HepG2 (cell line): ENCODE measurements at regions not wholly inside any gene's neighbourhood (a gene's known extent, or its start where the extent isn't known, plus 50 kb on each side); places are given as distances from the start of the nearest gene placed in this dataset.

Experiments used
- ATAC-seq: fragments of 200-7000 bp; cut with Tn5 transposase; 3 replicates; pipeline ENCODE4 v1.9.1; 2020; ENCODE audit warnings: mild to moderate bottlenecking, moderate library complexity
- BruUV-seq: library from RNA; stranded (reverse); fragments of 400-500 nt; replicated peaks from 2 replicates; lab custom pipeline; 2021; lab: Mats Ljungman, UMichigan
- CTCF ChIA-PET: fragments of 300-600 bp; formaldehyde crosslinking; extraction: SDS; loops from one replicate; lab custom pipeline; 2021; ENCODE audit warnings: low total read pairs, inconsistent platforms, low intra/inter-chr PET ratio; lab: Yijun Ruan, JAX
- POLR2A ChIA-PET: fragments of 350-600 bp; sonication (Branson Sonifier 250); formaldehyde crosslinking; loops from one replicate; lab custom pipeline; 2020; ENCODE audit warnings: antibody characterized with exemption, inconsistent platforms; lab: Yijun Ruan, JAX
- DNase-seq: peaks from one replicate; pipeline ENCODE4 v3.0.0-alpha.2; 2015; ENCODE audit warnings: low spot score
- FAIRE-seq: peaks from 3 replicates; lab custom pipeline; 2011; peaks lifted over from hg19 to GRCh38; lab: Jason Lieb, UNC
- H2AFZ ChIP-seq: one replicate; pipeline ENCODE4 v1.6.1; 2011; ENCODE audit warnings: low read length, inconsistent platforms
- H3K27ac ChIP-seq: fragments of 300-600 bp; 3 replicates; pipeline ENCODE4 v1.8.0; 2011; ENCODE audit warnings: mixed run types, mild to moderate bottlenecking, mixed read lengths, low read length, inconsistent platforms; ENCODE audit not compliant: insufficient read depth; ENCODE audit errors: extremely low read length
- H3K27me3 ChIP-seq, 2 experiments: fragments of 200-600 bp in 1 of 2; 2 replicates in 1 of 2; 3 replicates in 1 of 2; pipeline versions ENCODE4 v1.6.0 to v1.8.0; 2011; ENCODE audit warnings: low read length in 2 of 2, mild to moderate bottlenecking in 2 of 2, moderate library complexity in 2 of 2, inconsistent platforms in 1 of 2; ENCODE audit not compliant: insufficient read depth in 2 of 2, control insufficient read depth in 1 of 2
- H3K36me3 ChIP-seq, 2 experiments: fragments of 200-600 bp in 1 of 2; replicated peaks in 1 of 2; 2 replicates in 1 of 2; 3 replicates in 1 of 2; pipeline versions ENCODE4 v1.5.1 to v1.8.0; 2011; ENCODE audit warnings: low read length in 2 of 2, inconsistent platforms in 1 of 2; ENCODE audit not compliant: insufficient read depth in 2 of 2, control insufficient read depth in 1 of 2
- H3K4me1 ChIP-seq: 2 replicates; pipeline ENCODE4 v1.5.1; 2012; ENCODE audit warnings: low read length, inconsistent platforms; ENCODE audit not compliant: insufficient read depth
- H3K4me2 ChIP-seq: 2 replicates; pipeline ENCODE4 v1.6.0; 2011; ENCODE audit warnings: low read depth, low read length, inconsistent platforms
- H3K4me3 ChIP-seq, 3 experiments: fragments of 200-600 bp in 1 of 3; sonication (generic), shearing (Covaris generic) in 1 of 3; replicated peaks in 1 of 3; 2 replicates each; pipeline ENCODE4 v1.5.1; 2011 to 2016; ENCODE audit warnings: low read length in 3 of 3, inconsistent platforms in 2 of 3, low read depth in 2 of 3, mild to moderate bottlenecking in 2 of 3, control low read depth in 1 of 3, mixed read lengths in 1 of 3; ENCODE audit not compliant: insufficient read depth in 1 of 3
- H3K79me2 ChIP-seq: one replicate; pipeline ENCODE4 v1.6.1; 2011; ENCODE audit warnings: low read length, inconsistent platforms; ENCODE audit not compliant: insufficient read depth
- H3K9ac ChIP-seq: 2 replicates; pipeline ENCODE4 v1.6.0; 2011; ENCODE audit warnings: mild to moderate bottlenecking, low read depth, low read length, inconsistent platforms; ENCODE audit not compliant: insufficient read depth
- H3K9me3 ChIP-seq: 2 replicates; pipeline ENCODE4 v1.5.1; 2012; ENCODE audit warnings: mild to moderate bottlenecking, low read length
- H4K20me1 ChIP-seq: 2 replicates; pipeline ENCODE4 v1.6.0; 2011; ENCODE audit warnings: inconsistent platforms, mild to moderate bottlenecking, low read length, moderate library complexity; ENCODE audit not compliant: insufficient read depth
- ATF6 ChIP-seq: sonication (generic); formaldehyde crosslinking; conservative IDR thresholded peaks from 2 replicates; pipeline ENCODE4 v1.4.0; 2020; ENCODE audit warnings: missing genetic modification reagents
- CBX1 ChIP-seq: IDR thresholded peaks from one replicate; pipeline ENCODE4 v1.6.1; 2016; ENCODE audit warnings: antibody characterized with exemption, low read depth
- FOXO1 ChIP-seq: sonication (generic); formaldehyde crosslinking; IDR thresholded peaks from 2 replicates; pipeline ENCODE4 v1.4.0; 2020; ENCODE audit warnings: missing genetic modification reagents
- HNRNPUL1 ChIP-seq: fragments of 200-400 bp; formaldehyde crosslinking; IDR thresholded peaks from 2 replicates; pipeline ENCODE4 v1.6.1; 2017; ENCODE audit warnings: low read depth, mild to moderate bottlenecking, low read length, moderate library complexity
- MEF2D ChIP-seq: sonication (generic); formaldehyde crosslinking; IDR thresholded peaks from 2 replicates; pipeline ENCODE4 v1.5.1; 2020; ENCODE audit warnings: mild to moderate bottlenecking, missing genetic modification reagents
- MTERF4 ChIP-seq: sonication (generic); formaldehyde crosslinking; IDR thresholded peaks from 2 replicates; pipeline ENCODE4 v1.8.0; 2023; ENCODE audit warnings: mild to moderate bottlenecking, missing genetic modification reagents
- RCOR2 ChIP-seq: IDR thresholded peaks from 2 replicates; pipeline ENCODE4 v1.6.1; 2016; ENCODE audit warnings: missing biosample characterization, missing genetic modification reagents
- ZKSCAN8 ChIP-seq: IDR thresholded peaks from 2 replicates; pipeline ENCODE4 v1.6.1; 2016; ENCODE audit warnings: borderline replicate concordance, missing genetic modification reagents, missing compliant biosample characterization
- ZMYM3 ChIP-seq: sonication (generic); formaldehyde crosslinking; IDR thresholded peaks from 2 replicates; pipeline ENCODE4 v1.5.1; 2020; ENCODE audit warnings: mild to moderate bottlenecking, missing genetic modification reagents
- ZNF12 ChIP-seq: sonication (generic); formaldehyde crosslinking; IDR thresholded peaks from 2 replicates; pipeline ENCODE4 v1.5.0; 2020; ENCODE audit warnings: missing genetic modification reagents
- ZNF20 ChIP-seq: sonication (generic); formaldehyde crosslinking; IDR thresholded peaks from 2 replicates; pipeline ENCODE4 v1.4.0; 2020; ENCODE audit warnings: mild to moderate bottlenecking, moderate library complexity, missing genetic modification reagents
- ZNF543 ChIP-seq: sonication (generic); formaldehyde crosslinking; IDR thresholded peaks from 2 replicates; pipeline ENCODE4 v1.4.0; 2020; ENCODE audit warnings: mild to moderate bottlenecking, missing genetic modification reagents
- ZNF619 ChIP-seq: sonication (generic); formaldehyde crosslinking; IDR thresholded peaks from 2 replicates; pipeline ENCODE4 v1.4.0; 2020; ENCODE audit warnings: mild to moderate bottlenecking, missing genetic modification reagents
- ZNF709 ChIP-seq: sonication (generic); formaldehyde crosslinking; IDR thresholded peaks from 2 replicates; pipeline ENCODE4 v1.5.0; 2020; ENCODE audit warnings: mild to moderate bottlenecking, missing genetic modification reagents
- ZNF75D ChIP-seq: sonication (generic); formaldehyde crosslinking; IDR thresholded peaks from 2 replicates; pipeline ENCODE4 v1.8.1; 2023; ENCODE audit warnings: missing genetic modification reagents, mild to moderate bottlenecking, borderline replicate concordance
- ZNF768 ChIP-seq: sonication (generic); formaldehyde crosslinking; IDR thresholded peaks from 2 replicates; pipeline ENCODE4 v1.4.0; 2020; ENCODE audit warnings: missing genetic modification reagents
- WGBS: methylation state at CpG from one replicate; pipeline ENCODE4 v1.1.6; 2017; ENCODE audit warnings: low lambda C conversion rate; 5-methylcytosine and 5-hydroxymethylcytosine counted together
- in situ Hi-C: cut with HindIII; loops from 2 replicates; pipeline ENCODE4 v1.10.0; 2017; ENCODE audit warnings: low pct_unique_long_range_greater_than_20kb; ENCODE audit not compliant: extremely low pct_ligation_motif_present
- intact Hi-C: fragments of 100-400 bp; cut with micrococcal nuclease; formaldehyde crosslinking; loops from one replicate; pipeline ENCODE4 v1.10.0; 2022; ENCODE audit not compliant: unreplicated experiment

- ATAC-seq (no peak), FAIRE-seq (no peak), DNase-seq (no peak)
- TF ChIP-seq ZNF619 (no peak), ZNF75D (no peak), ZNF20 (CRISPR knock-in tag) (no peak), MTERF4 (CRISPR knock-in tag) (no peak), FOXO1 (CRISPR knock-in tag) (no peak), ZNF768 (CRISPR knock-in tag) (no peak), ATF6 (no peak), ZNF543 (no peak), MEF2D (CRISPR knock-in tag) (no peak), ZNF12 (CRISPR knock-in tag) (no peak), ZKSCAN8 (CRISPR knock-in tag) (no peak), ZNF709 (no peak), RCOR2 (CRISPR knock-in tag) (no peak), ZMYM3 (CRISPR knock-in tag) (no peak), HNRNPUL1 (no peak), CBX1 (no peak)
- BruUV-seq, result no TSS peak
- 43% methylated on average over 8 of the region's 8 CpGs for WGBS
- intact Hi-C loops (no loop called here), in situ Hi-C loops (no loop called here)
- Histone ChIP-seq H3K4me3 (no peak overlapping the region), H3K27me3 (peaks cover 0 to 4% of the 10 kb centered on the region in 2 experiments; a peak in 1 of 5 replicates), H3K79me2 (no peaks in the 10 kb centered on the region), H3K36me3 (no peaks in the 10 kb centered on the region), H3K9ac (no peak overlapping the region), H3K27ac (no peak overlapping the region), H3K4me1 (no peaks in the 10 kb centered on the region), H3K4me2 (no peak overlapping the region), H2AFZ (no peak overlapping the region), H3K9me3 (no peaks in the 10 kb centered on the region), H4K20me1 (no peaks in the 10 kb centered on the region)
- POLR2A ChIA-PET, result no interaction called here
- CTCF ChIA-PET, result no interaction called here
Observed at GRCh38 chr5:74201334-74202081, 439.0 kb downstream of the ENC1 start.
